ENCODE measurements at regions not wholly inside any gene's neighbourhood (a gene's known extent, or its start where the extent isn't known, plus 50 kb on each side); places are given as distances from the start of the nearest gene placed in this dataset.

DNA sequence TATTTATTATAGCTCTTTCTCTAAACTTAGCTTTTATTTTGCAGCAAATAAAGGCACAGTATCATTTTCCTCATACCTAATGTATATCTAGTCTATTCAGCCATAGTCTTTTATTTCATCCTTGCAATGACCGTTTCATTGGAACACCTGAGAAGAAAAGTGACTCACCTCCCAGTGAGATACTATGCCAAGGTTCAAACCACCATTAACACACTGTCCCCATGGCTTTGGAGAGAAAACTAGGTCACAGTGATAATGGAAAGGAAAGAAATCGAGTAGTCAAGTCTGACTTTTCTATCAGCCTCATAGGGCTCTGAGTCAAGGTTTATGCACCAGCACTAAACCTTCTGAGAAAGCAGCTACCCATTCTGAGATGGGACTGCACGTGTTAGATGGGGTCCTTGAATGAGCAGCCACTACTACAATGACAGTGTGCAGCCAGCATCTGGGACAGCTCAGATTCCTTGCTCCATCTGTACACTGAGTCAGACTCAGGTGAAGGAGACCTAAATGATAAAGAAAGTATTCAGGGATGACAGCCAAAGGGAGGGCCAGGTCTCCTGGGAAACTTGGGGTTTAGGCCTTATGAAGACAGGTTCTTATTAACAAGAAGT lies 971.1 kb upstream of the ACVR2A start:
- DNase-seq, result no peak

DNA sequence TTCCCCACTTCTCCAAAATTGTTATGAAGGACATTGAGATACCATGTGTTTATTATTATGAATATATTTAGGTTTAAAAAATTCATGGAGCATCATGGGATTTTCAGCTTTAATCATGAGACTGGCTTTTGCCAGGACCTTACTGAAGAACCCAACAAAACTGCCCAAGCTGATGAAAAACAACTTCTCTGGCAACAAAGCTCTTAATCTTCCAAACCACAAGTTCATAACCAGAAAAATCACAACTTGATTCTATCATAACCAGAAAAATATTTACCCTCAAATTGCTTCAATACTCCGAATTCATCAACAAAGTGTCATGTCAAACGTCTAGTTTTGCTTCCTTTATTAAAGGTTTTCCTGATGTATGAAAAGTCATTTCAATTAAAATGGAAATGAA lies 971.8 kb upstream of the ACVR2A start:
- no peak for DNase-seq

DNA sequence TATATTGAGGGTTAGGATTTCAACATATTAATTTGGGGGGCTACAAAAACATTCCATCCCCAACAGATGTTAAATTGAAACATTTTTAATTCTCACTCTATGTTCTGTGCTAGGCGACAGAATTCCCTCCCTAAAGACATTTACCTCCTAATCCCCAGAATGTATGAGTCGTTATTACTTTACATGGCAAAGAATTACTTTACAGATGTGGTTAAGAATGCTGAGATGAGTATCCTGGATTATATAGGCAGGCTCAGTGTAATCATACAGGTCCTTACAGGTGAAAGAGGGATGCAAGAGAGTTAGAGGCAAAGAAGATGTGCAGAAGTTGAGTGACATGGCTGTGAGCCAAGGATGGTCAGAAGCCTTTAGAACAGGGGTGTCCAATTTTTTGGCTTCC lies 974.1 kb upstream of the ACVR2A start:
- no peak for DNase-seq

DNA sequence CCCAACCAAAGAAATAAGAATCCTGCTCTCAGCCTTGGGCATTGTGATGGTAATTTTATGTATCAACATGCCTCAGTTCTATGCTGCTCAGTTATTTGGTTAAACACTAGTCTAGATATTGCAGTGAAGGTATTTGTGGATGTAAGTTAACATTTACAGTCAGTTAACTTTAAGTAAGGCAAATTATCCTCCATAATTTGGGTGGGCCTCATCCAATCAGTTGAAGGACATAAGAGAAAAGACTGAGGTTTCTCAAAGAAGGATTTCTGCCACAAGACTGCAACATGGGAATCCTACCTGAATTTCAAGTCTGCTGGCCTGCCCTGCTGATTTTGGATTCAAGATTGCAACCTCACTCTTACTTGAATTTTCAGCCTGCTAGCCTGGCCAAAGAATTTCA lies 975.5 kb upstream of the ACVR2A start:
- no peak for DNase-seq

DNA sequence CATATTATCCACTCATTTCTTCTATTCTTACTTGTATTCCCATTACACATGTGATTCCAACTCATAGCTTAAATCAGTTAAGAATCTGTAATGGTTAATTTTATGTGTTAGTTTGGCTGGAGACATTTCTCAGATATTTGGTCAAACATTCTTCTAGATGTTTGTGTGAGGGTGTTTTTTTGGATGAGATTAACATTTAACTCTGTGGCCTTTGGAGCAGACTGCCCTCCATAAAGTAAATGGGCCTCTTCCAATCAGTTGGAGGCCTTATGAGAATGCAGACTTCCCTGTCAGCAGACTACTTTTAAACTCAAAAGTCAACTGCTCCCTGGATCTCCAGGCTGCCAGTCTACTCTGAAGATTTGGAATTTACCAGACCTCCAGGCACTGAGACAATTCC lies 976.8 kb upstream of the ACVR2A start:
- no peak for DNase-seq

DNA sequence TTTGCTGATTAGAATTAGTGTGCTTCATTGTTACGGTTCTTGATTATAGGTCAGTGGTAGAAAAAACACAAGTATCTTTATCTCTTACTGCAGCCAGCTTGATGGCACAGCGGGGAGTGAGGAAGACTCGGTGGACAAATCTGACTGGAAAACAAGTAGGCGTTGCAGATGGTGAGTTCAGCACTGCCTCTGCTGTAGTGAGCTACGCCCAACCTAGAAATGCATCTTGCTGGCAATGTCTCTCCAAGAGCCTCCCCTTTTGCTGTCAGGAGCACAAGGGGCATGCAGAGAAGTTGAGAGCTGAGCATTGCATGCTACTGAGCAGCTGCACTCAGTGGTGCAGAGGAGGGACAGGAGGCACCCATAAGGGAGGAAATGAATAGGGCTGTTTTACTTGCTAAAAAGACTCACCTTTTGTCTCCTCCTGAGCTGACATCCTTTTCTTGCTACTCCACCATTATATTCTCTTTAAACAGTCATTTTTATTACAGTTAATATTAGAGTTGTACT lies 977.3 kb upstream of the ACVR2A start:
- DNase-seq, result no peak

DNA sequence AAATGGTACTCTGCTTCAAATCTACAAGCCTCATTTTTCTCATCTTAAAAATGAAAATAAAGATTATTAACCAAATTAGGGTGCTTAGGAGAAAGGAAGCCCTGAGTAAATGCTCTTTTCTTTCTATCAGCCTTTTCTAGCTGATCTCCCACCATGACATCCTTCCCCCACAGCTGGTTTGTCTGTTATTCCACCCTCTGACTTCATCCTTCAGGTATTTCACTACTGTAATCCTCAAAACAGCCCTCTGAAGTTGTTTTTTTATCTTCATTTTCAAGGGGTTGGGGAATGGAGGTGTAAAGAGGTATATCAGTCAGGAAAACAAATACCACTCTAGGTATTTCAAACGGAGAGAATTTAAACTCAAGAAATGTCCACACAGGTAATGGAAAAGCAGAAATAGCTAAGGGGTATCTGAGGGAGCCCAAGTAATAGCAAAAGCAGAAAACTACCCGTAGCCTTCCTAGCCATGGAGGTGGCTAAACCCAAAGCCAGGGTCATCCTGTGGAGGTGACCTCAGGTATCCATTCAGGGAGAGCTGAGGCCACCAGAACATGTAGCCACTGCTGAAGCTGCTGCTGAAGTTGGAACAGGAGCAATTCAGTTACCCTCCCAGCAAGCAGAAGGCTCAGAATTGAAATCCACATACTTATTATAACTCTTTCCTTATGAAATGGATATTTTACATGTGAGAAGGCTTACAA lies 990.9 kb upstream of the ACVR2A start:
- DNase-seq, result no peak

DNA sequence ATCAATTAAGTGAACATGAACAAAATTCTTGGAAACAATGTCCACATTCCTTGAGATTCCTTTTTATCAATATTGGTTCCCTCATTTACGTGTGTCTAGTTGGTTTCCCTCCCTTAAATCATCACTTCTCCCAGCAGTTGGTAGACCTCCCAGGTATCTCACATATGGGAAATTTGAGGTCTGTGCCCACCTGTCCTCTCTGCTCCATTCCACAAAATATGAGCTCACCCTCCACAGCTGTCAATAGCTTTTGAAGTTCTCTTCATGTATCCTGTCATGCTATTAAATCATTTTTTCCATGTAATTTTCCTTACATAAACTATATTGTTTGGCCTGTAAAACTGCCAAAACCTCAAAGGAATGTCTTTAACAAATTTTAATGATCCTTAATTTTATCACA lies 992.2 kb upstream of the ACVR2A start:
- DNase-seq, result no peak

DNA sequence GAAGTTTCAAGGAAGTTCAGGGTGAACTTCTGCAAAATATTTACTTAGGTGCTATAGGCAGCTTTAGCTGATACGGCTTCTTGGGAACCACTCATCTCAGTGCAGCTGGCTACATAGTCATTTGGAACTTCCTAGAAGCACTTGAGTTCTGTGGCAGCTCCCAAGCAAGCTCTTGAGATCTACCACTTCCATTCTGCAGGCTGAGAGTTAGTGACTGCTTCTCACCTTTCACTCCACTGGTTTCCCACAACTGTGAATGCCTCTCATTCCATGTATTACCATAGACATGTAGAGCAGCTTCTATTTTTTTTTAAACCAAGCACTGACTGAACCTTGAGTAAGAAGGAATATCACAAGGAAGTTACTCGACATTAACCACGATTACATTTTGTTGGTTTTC lies 994.1 kb upstream of the ACVR2A start:
- no peak for DNase-seq

DNA sequence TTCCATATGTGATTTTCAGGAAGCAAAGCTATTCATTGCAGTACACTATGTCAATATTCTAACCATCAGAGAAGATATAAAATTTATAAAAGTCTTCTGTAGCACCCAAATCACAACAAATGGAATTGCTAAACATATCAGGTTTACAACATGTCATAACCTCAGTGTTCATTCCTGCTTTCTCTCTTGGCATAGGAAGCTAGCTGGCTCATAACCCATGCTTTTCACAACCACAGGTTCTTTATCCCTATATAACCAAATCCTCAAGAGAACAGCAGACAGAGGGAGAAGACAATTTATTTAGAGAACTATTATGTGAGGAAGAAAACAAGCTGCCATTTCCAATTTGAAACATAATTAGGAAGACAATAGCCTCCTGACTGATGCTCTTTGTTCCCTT lies 997.0 kb upstream of the ACVR2A start:
- DNase-seq, result no peak

DNA sequence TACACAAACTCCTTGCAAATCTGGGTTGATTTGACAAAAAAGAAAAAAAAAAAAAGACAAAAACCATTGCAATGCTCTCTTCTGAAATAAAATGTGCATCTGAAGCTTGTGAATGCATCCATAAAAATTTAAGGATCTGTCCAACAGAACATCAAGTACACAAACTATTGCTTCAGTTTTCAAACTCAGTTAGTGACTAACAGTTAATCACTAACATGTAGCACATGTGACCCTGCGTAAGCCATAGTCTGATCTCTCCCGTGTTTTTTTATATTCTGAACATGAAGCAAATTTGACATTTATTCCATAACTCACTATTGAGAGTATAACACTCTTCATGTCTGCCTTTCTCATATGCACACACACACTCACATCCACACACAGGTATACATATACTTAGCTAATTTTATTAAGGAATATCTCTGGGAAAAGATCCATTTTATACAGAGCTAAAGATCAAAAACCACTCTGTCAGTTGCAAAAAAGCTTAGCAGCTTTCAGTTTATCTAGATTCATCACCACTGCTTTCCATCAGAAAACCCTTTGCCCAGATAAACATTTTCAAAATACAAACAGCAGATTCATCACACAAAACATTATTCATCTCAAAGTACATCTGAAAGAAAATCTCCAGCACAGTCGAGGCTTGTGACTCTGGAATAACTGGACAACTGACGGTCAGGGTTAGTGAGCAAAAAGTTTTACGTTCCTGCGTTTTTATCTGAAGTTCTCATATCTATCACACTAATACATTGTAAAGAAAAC lies 1000.4 kb upstream of the ACVR2A start:
- no peak for DNase-seq

DNA sequence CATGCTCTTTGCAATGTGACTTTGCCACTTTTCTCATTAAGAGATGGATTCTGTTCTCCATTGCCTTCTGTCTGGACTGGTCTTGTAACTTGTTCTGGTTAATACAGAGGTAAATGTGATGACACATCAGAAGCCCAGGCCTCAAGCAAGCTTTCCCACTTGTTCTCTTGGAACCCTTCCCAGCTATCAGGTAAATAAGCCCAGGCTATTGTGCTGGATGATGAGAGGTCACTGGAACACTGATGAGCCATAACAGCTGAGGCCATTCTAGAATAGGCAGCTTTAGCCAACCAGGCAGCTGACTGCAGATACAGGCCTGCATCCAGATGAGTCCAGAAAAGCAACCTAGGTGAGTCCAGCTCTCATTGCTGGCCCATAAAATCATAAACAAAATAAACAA lies 1007.0 kb upstream of the ACVR2A start:
- no peak for DNase-seq

DNA sequence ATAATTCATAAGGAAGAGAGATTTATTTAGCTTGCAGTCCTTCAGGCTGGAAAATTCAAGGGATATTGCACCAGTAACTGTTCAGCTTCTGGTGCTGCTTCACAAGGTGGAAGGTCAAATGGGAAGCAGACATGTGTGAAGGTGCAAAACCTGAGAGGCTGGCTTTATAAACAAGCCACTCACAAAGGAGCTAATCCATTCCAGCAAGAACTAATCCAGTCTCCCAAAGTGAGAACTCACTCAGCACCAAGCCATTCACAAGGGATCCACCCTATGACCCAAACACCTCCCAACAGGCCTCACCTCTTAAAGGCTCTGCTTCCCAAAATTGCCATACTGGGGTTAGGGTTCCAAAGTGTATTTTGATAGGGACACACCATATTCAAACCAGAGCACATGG lies 1018.4 kb upstream of the ACVR2A start:
- peak; percentile 1 for DNase-seq

DNA sequence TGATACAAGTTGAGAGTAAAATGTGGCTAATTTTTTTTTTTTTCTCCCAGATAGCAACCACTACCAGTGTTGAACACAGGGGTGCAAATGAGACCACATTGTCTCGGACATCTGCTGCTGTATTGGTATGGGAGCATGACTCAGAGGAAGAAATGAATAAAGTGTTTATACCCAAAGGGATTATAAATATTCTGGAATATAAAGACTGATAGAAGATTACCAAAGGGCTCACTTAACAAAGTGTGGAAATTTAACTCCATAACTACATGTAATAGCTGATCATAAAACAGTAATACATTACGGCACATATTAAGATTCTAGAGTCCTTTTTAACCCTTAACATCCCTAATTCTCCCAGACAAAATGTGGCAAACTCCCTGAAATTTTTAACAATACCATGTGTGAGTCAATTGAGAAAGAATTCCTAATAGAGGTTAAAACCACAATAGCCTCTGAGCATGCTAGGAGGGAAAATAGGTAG lies 1023.0 kb upstream of the ACVR2A start:
- no peak for DNase-seq

DNA sequence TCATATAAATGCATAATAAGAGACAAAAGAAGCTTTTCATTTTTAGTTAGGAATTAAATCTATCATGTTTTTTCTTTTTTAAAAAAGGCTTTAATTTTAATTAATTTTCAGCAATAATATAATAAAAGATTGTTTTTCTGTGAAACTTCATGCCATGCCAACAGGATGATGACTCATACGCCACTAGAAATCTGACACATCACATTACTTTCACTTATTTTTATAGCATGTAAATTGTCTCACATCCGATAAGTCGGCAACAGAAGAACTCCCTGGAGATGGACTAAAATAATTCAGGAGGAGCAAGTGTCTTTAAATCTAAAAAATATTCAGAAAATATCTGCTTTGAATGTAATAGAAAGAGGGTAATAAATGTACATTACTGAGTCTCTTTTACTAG lies 1024.2 kb upstream of the ACVR2A start:
- DNase-seq, result no peak

DNA sequence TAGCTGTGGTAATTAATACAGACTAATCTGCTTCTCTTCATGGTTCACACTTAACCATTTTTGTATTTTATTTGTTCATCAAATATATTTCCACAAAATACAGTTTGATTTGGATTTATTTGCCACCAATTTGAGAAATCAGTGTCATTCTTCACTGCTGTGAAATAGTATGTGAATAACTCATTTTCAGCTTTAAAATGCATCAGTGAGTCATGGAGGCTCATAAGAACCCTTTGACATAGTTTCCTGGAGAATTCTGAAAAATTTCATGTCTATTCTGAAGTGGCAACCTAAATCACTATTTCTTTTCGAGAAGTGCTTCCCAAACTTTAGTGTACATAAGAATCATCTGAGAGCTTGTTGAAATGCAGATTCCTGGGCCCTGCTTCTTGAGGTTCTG lies 1026.7 kb upstream of the ACVR2A start:
- DNase-seq, result no peak

DNA sequence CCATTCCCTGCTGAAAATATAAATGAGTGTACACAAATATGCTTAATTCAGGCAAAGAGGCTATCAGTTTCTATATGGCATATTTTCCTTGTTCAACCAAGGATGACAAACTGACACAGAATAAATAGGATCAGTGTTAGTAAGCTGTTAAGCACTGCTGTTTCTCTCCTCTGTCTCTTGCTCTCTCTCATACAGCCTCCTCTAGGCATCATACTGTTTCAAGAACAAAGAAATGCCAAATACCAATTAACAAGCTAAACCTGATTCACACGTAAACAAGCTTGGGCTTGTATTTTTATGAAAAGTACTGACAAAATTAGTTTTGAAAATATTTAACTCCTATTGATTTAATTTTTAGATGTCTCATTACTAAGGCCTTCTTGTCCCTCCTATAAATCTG lies 1027.2 kb upstream of the ACVR2A start:
- no peak for DNase-seq

DNA sequence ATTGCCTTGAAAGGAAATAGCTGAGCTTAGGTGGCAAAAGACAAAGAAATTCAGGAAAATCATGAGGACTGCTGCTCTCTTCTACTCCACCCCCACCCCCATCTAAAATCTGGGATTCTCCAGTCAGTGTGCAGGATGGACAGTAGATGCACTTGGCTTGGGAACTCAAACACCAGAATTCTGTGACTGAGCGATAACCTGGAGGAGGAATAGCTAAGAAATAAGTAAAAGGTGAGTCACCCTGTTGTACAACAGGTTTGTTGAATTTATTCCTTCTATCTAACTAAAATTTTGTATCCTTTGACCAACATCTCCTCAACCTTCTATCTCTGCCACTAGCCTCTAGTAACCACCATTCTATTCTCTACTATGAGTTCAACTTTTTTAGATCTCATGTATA lies 1029.9 kb upstream of the ACVR2A start:
- no peak for DNase-seq

DNA sequence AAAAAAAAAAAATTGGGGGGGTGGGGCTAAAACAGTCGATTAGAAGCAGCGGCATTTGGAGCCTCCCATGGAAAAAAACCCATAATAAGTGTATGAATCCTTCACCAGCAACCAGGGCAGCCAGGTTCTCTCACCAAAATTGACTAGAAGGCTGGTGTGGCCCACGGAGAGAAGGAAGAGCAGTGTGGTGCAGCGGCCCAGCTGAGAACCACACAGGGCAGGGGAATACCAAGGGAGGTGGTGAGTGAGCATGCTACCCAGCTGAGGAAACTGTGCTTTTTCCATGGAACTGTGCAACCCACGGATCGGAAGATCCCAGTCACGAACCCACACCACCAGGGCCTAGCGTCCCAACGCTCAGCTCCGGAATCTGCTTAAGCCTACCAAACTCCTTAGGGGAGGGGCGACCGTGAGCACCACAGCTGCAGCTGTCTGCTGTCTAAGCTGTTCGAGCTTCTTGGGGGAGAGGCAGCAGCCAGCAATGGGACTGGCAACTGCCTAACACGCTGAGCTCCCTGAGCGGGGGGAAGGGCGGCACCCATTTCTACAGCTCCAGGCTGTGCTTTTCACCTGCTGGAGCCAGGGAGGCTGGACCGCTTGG lies 1037.2 kb upstream of the ACVR2A start:
- no peak for DNase-seq

DNA sequence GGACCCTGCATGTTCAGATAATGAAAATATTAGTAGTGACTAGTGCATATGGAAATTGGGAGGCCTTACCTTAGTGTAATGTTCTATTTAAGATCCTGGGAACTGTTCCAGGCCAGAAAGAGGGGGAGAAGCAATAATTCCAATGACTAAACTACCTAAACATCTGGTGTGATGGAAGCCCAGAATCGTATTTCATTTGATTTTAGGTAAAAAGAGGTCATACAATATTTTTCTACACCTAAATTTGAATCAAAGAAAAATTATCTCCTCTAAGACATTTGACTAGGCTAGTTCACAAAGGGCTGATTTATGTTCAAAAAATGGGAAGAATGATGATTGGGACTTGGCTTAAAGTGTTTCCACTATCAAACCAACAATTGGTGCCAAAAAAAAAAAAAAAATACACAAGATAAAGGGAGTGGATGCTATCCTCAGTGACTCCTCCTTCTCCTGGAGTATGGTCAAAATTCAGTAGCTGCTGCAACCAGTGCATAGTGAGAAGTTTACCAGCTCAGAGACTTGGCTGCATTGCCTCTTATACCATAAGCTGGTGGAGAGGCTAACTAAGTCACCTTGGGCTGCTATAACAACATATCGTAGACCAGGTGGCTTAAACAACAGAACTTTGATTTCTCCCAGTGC lies 1038.3 kb upstream of the ACVR2A start:
- no peak for DNase-seq

DNA sequence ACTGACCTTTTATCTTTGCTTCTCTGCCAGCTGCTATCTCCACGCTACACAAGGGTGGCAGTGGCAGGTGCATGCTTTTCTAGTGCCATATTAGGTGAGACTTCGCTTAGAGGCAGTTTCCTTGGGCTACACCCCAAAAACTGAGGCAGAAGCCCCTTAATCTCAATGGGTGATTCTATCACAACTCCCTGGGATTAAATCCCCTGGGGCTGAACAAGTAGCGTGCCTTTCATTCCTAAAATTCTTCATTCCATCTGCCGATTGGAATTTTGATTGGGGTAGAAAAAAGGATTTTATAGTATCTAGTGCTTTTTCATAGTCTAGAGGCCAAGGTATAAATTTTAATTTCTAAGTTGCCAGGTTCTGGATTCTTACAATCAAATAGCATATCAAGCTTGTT lies 1040.5 kb upstream of the ACVR2A start:
- DNase-seq, result no peak

DNA sequence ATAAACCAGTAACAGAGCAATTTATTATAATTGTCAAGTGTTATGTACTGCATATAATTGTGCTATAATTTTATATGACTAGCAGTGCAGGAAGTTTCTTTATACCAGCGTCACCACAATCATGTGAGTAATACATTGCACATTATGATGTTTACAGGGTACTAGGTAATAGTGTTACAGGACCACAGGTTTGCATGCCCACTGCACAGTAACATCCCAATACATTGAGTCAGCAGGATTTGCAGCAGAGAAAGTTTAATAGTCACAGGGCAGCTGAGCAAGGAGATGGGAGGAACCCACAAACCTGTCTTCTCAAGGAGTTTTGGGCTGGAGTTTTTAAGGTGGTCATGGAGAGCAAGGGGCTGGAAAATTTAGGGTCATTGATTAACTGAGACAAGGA lies 1042.9 kb upstream of the ACVR2A start:
- no peak for DNase-seq
